Neural crest cell (in vitro differentiated cells): ENCODE measurements at regions not wholly inside any gene's neighbourhood (a gene's known extent, or its start where the extent isn't known, plus 50 kb on each side); places are given as distances from the start of the nearest gene placed in this dataset.

ENCODE experiments used
- DNase-seq: peaks from one replicate; pipeline ENCODE4 v3.0.0; 2021; ENCODE audit warnings: low read depth, mixed read lengths, low spot score
- H3K27ac Mint-ChIP-seq: one replicate; pipeline ENCODE4 v1.8.0; 2021; ENCODE audit warnings: mild to moderate bottlenecking, mixed read lengths; ENCODE audit not compliant: unreplicated experiment
- H3K27me3 Mint-ChIP-seq: 2 replicates; pipeline ENCODE4 v1.8.0; 2021; ENCODE audit warnings: low read depth, mild to moderate bottlenecking, mixed read lengths
- H3K36me3 Mint-ChIP-seq: 2 replicates; pipeline ENCODE4 v1.8.0; 2021; ENCODE audit warnings: low read depth, mild to moderate bottlenecking, mixed read lengths
- H3K4me1 Mint-ChIP-seq: 2 replicates; pipeline ENCODE4 v1.8.0; 2021; ENCODE audit warnings: mixed read lengths
- H3K4me3 Mint-ChIP-seq: one replicate; pipeline ENCODE4 v1.8.0; 2021; ENCODE audit warnings: mild to moderate bottlenecking, mixed read lengths
- H3K9me3 Mint-ChIP-seq: 2 replicates; pipeline ENCODE4 v1.8.0; 2021; ENCODE audit warnings: mixed read lengths
- CTCF ChIP-seq: fragments of 200-600 bp; sonication (generic); conservative IDR thresholded peaks from 2 replicates; pipeline ENCODE4 v1.5.0; 2021; ENCODE audit warnings: antibody characterized with exemption, mild to moderate bottlenecking

GRCh38 chr11:24131698-24132097 lies 365.2 kb upstream of the LUZP2 start:
- peaks cover 4% of the 10 kb centered on the region for H3K9me3 Mint-ChIP-seq
- H3K27ac Mint-ChIP-seq: no peak overlapping the region
- H3K4me3 Mint-ChIP-seq: no peak overlapping the region
- no peak for DNase-seq
- TF ChIP-seq CTCF: no peak
- no peaks in the 10 kb centered on the region for H3K36me3 Mint-ChIP-seq
- no peaks in the 10 kb centered on the region for H3K27me3 Mint-ChIP-seq
- H3K4me1 Mint-ChIP-seq: no peaks in the 10 kb centered on the region

GRCh38 chr11:24132471-24132870 lies 364.4 kb upstream of the LUZP2 start:
- TF ChIP-seq CTCF: no peak

GRCh38 chr11:24134879-24135589 lies 361.8 kb upstream of the LUZP2 start:
- Mint-ChIP-seq H3K27ac (no peak overlapping the region), H3K27me3 (no peaks in the 10 kb centered on the region), H3K36me3 (no peaks in the 10 kb centered on the region), H3K9me3 (peaks cover 4% of the 10 kb centered on the region), H3K4me1 (no peaks in the 10 kb centered on the region), H3K4me3 (no peak overlapping the region)
- TF ChIP-seq CTCF: no peak
- no peak for DNase-seq

More at GRCh38 chr11:24132471-24132870, 364.4 kb upstream of the LUZP2 start:
- peaks cover 4% of the 10 kb centered on the region for H3K9me3 Mint-ChIP-seq
- DNase-seq: no peak
- H3K4me3 Mint-ChIP-seq: no peak overlapping the region
- H3K27me3 Mint-ChIP-seq: no peaks in the 10 kb centered on the region
- H3K36me3 Mint-ChIP-seq: no peaks in the 10 kb centered on the region
- H3K27ac Mint-ChIP-seq: no peak overlapping the region
- H3K4me1 Mint-ChIP-seq: no peaks in the 10 kb centered on the region

GRCh38 chr11:24142062-24142461 lies 354.8 kb upstream of the LUZP2 start:
- Mint-ChIP-seq H3K36me3 (no peaks in the 10 kb centered on the region), H3K4me3 (no peak overlapping the region), H3K9me3 (peaks cover 3% of the 10 kb centered on the region), H3K27me3 (no peaks in the 10 kb centered on the region), H3K4me1 (no peaks in the 10 kb centered on the region), H3K27ac (no peak overlapping the region)
- no peak for TF ChIP-seq CTCF
- DNase-seq: no peak

GRCh38 chr11:24145411-24145810 lies 351.4 kb upstream of the LUZP2 start:
- no peak overlapping the region for H3K4me3 Mint-ChIP-seq
- no peak for DNase-seq
- no peaks in the 10 kb centered on the region for H3K27me3 Mint-ChIP-seq
- H3K36me3 Mint-ChIP-seq: peaks cover 2% of the 10 kb centered on the region
- no peaks in the 10 kb centered on the region for H3K4me1 Mint-ChIP-seq
- H3K27ac Mint-ChIP-seq: no peak overlapping the region
- no peak for TF ChIP-seq CTCF
- peaks cover 3% of the 10 kb centered on the region for H3K9me3 Mint-ChIP-seq
